Gastrocnemius medialis (tissue), 4 donors: ENCODE measurements at regions not wholly inside any gene's neighbourhood (a gene's known extent, or its start where the extent isn't known, plus 50 kb on each side); places are given as distances from the start of the nearest gene placed in this dataset.

Experiments
- POLR2A ChIP-seq, 2 donors: fragments of 450-650 bp; IDR thresholded peaks; one replicate each; pipeline ENCODE4 v1.6.1; 2017; ENCODE audit warnings: antibody characterized with exemption in 2 of 2, mild to moderate bottlenecking in 2 of 2, moderate library complexity in 2 of 2
- TF ChIP-seq, protein P1 (sequence below), 5 experiments: fragments of 450-650 bp in 3 of 5; fragments of 200-600 bp in 2 of 5; sonication (generic) in 2 of 5; IDR thresholded peaks in 4 of 5; conservative IDR thresholded peaks in 1 of 5; 1 replicate in 4 of 5; 2 replicates in 1 of 5; pipeline ENCODE4 v1.5.1; 2016 to 2019; ENCODE audit warnings: antibody characterized with exemption in 5 of 5, mild to moderate bottlenecking in 3 of 5, moderate library complexity in 3 of 5

DNA sequence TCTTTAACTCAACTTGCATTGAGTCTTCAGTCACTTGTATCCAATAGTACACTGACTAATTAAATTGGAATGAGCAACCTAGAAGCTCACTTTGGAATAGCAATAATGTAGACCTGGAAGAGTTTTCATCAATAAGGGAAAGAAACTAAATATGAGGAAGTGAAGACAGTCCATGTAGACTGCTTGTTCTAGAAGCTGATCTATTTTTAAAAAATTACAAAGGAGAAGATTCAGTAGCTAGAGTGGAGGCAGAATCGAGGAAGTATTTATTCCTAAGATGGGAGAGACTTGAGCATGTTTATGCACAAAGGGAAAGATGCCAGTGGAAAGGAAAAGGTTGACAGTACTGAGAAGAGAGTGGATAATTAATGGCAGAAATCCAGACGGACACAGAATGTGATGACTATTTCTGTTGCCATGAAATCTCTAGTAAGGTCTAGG is 156.3 kb upstream of the PDE3A start:
- TF ChIP-seq, protein P1, sequence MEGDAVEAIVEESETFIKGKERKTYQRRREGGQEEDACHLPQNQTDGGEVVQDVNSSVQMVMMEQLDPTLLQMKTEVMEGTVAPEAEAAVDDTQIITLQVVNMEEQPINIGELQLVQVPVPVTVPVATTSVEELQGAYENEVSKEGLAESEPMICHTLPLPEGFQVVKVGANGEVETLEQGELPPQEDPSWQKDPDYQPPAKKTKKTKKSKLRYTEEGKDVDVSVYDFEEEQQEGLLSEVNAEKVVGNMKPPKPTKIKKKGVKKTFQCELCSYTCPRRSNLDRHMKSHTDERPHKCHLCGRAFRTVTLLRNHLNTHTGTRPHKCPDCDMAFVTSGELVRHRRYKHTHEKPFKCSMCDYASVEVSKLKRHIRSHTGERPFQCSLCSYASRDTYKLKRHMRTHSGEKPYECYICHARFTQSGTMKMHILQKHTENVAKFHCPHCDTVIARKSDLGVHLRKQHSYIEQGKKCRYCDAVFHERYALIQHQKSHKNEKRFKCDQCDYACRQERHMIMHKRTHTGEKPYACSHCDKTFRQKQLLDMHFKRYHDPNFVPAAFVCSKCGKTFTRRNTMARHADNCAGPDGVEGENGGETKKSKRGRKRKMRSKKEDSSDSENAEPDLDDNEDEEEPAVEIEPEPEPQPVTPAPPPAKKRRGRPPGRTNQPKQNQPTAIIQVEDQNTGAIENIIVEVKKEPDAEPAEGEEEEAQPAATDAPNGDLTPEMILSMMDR (IDR thresholded peaks at IDR 0.05 in 4 of 5, conservative IDR thresholded peaks at IDR 0.05 in 1 of 5): no peak
- no peak for TF ChIP-seq POLR2A (IDR thresholded peaks at IDR 0.05)
